Natural killer cell (primary cell): ENCODE measurements at regions not wholly inside any gene's neighbourhood (a gene's known extent, or its start where the extent isn't known, plus 50 kb on each side); places are given as distances from the start of the nearest gene placed in this dataset.

Experiments
- ATAC-seq, 3 donors: fragments of 150-1000 bp in 2 of 3; fragments of 200-7000 bp in 1 of 3; cut with Tn5 transposase; 1 replicate in 1 of 3; 2 replicates in 2 of 3; pipeline ENCODE4 v1.10.0; 2021; ENCODE audit warnings: mild to moderate bottlenecking in 2 of 3, moderate library complexity in 2 of 3
- DNase-seq, 2 donors: peaks; one replicate each; pipeline versions ENCODE4 v3.0.0 to v3.0.0-alpha.2; 2013 to 2021; ENCODE audit warnings: mixed read lengths in 1 of 2
- H3K27ac ChIP-seq: one replicate; pipeline ENCODE4 v1.5.1; 2013; ENCODE audit warnings: mild to moderate bottlenecking, low read length
- H3K27me3 ChIP-seq: one replicate; pipeline ENCODE4 v1.6.1; 2013; ENCODE audit warnings: low read length; ENCODE audit not compliant: control insufficient read depth, insufficient read depth
- H3K36me3 ChIP-seq: one replicate; pipeline ENCODE4 v1.6.1; 2013; ENCODE audit warnings: low read length; ENCODE audit not compliant: control insufficient read depth, insufficient read depth
- H3K4me1 ChIP-seq: one replicate; pipeline ENCODE4 v1.6.1; 2013; ENCODE audit warnings: low read length; ENCODE audit not compliant: control insufficient read depth, insufficient read depth
- H3K4me3 ChIP-seq: one replicate; pipeline ENCODE4 v1.5.1; 2013; ENCODE audit warnings: low read length
- H3K9me3 ChIP-seq: one replicate; pipeline ENCODE4 v1.6.1; 2013; ENCODE audit warnings: low read length; ENCODE audit not compliant: control insufficient read depth, insufficient read depth
- H3K27ac Mint-ChIP-seq, 2 donors: one replicate each; pipeline ENCODE4 v1.8.0; 2022; ENCODE audit warnings: mild to moderate bottlenecking in 2 of 2, mixed read lengths in 2 of 2, moderate library complexity in 1 of 2
- H3K27me3 Mint-ChIP-seq, 2 donors: one replicate each; pipeline ENCODE4 v1.8.0; 2022; ENCODE audit warnings: low read depth in 2 of 2, mixed read lengths in 2 of 2
- H3K36me3 Mint-ChIP-seq: one replicate; pipeline ENCODE4 v1.8.0; 2022; ENCODE audit warnings: mixed read lengths
- H3K4me1 Mint-ChIP-seq, 2 donors: one replicate each; pipeline ENCODE4 v1.8.0; 2022; ENCODE audit warnings: mixed read lengths in 2 of 2
- H3K4me3 Mint-ChIP-seq: one replicate; pipeline ENCODE4 v1.8.0; 2022; ENCODE audit warnings: mild to moderate bottlenecking, moderate library complexity, mixed read lengths
- H3K9me3 Mint-ChIP-seq, 2 donors: one replicate each; pipeline ENCODE4 v1.8.0; 2022; ENCODE audit warnings: mixed read lengths in 2 of 2
- CTCF ChIP-seq: fragments of 200-600 bp; IDR thresholded peaks from one replicate; pipeline ENCODE4 v1.8.0; 2022; ENCODE audit warnings: antibody characterized with exemption
- WGBS: methylation state at CpG from one replicate; pipeline ENCODE4 v1.1.7; 2013; ENCODE audit warnings: missing lambda C conversion rate; ENCODE audit not compliant: insufficient coverage; 5-methylcytosine and 5-hydroxymethylcytosine counted together
- intact Hi-C: fragments of 100-400 bp; cut with micrococcal nuclease; formaldehyde crosslinking; loops from one replicate; pipeline ENCODE4 v1.14.2; 2022

DNA sequence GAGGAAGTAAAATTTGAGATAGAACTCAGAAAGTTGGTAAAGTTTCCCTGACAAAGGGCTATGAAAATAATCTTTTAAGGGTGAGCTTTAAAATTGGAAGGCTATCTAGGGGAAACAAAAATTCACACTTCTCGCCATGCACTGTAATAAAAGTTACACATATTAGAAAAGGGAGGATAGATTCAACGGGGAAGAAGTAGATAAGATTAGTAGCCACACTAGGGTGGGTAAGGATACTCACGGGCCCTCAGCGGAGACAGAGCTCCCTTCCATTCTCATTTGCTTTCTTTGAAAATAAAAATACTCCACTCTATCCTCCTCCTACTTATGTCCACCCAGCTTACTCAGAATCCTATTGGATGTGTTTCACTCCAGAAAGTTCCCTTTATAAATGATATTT is 691.3 kb upstream of the NR2F2 start:
- no peaks in the 10 kb centered on the region for H3K9me3 ChIP-seq
- no peaks in the 10 kb centered on the region for H3K36me3 ChIP-seq
- intact Hi-C loops = no loop called here
- Mint-ChIP-seq H3K4me3 (no peak overlapping the region), H3K27me3 (peaks cover 22 to 33% of the 10 kb centered on the region in 2 donors), H3K27ac (no peak overlapping the region), H3K36me3 (no peaks in the 10 kb centered on the region), H3K4me1 (no peaks in the 10 kb centered on the region), H3K9me3 (no peaks in the 10 kb centered on the region)
- WGBS = 94% methylated on average over 2 of the region's 4 CpGs
- no peaks in the 10 kb centered on the region for H3K4me1 ChIP-seq
- TF ChIP-seq CTCF = no peak
- H3K27me3 ChIP-seq = no peaks in the 10 kb centered on the region
- ATAC-seq = no peak
- DNase-seq = no peak
- no peak overlapping the region for H3K4me3 ChIP-seq
- H3K27ac ChIP-seq = no peak overlapping the region

DNA sequence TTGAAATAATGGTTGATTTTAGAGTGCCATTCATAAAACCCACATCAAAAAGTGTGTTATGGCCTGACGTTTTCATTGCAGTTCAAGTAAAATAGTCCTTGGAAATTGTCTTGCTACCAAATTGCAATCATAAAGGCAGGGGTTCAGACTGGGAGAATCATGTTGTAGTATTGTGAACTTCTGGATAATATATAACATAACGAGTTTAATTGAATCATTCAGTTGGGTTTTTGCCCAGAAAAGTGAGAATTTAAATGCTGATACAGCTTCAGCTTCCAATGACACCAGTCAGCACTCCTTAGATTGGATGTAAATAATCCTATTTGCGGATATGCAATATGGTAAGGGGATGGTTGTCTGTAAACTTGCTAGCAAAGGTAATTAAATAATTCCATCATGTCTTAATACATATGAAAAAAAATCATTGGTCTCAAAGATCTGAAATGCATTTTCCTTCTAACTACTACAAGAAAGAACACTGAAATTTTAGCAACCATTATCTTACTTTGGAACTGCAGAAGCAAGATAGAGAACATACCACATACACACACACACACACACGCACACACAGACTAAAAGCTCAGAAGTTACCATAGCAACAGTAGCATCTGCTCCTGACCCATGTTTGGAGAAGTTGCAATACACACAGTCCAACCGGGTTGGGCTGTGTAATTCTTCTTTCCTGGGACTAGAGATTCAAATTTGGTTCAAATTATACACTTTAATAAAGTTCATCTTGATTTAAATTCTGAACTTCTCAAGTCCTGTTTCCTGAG is 686.2 kb upstream of the NR2F2 start:
- no peak overlapping the region for H3K27ac Mint-ChIP-seq
- H3K36me3 ChIP-seq = no peaks in the 10 kb centered on the region
- ATAC-seq (no peak), DNase-seq (no peak)
- peaks cover 27 to 29% of the 10 kb centered on the region in 2 donors for H3K27me3 Mint-ChIP-seq
- no peaks in the 10 kb centered on the region for H3K9me3 ChIP-seq
- TF ChIP-seq CTCF = no peak
- H3K27ac ChIP-seq = no peak overlapping the region
- no peaks in the 10 kb centered on the region for H3K36me3 Mint-ChIP-seq
- no peaks in the 10 kb centered on the region for H3K27me3 ChIP-seq
- 77% methylated on average over 4 of the region's 5 CpGs for WGBS
- no peaks in the 10 kb centered on the region for H3K4me1 Mint-ChIP-seq
- H3K4me3 Mint-ChIP-seq = no peak overlapping the region
- no peak overlapping the region for H3K4me3 ChIP-seq
- no peaks in the 10 kb centered on the region for H3K4me1 ChIP-seq
- no peaks in the 10 kb centered on the region for H3K9me3 Mint-ChIP-seq
- intact Hi-C loops = no loop called here

DNA sequence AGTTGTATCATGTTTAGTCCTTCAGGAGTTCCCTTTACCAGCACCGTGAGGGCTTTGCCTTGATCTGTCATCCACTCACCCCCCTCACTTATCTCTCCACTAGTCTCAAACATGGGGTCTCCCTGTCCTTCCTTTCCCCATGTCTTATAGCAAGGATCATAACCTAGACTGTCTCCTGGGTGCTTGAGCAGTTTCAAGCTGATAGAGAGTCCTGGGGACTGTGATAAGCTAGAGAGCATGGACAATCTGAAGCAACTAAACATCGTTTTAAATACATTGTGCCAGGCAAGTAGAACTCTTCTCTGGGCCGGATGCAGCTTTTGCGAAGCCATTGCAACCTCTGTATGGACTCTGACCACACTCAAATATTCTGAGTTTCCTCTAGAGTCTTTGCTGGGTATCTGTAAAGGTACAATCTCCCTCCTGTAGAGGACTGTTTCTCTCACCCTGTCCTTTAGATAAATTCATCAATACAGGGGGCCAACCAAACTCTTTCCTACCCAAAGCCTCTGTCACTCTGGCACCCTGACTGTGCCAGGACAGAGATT is 684.6 kb upstream of the NR2F2 start:
- Mint-ChIP-seq H3K27ac (no peak overlapping the region), H3K4me3 (no peak overlapping the region), H3K36me3 (no peaks in the 10 kb centered on the region), H3K4me1 (no peaks in the 10 kb centered on the region), H3K27me3 (peaks cover 19 to 23% of the 10 kb centered on the region in 2 donors), H3K9me3 (no peaks in the 10 kb centered on the region)
- H3K9me3 ChIP-seq = no peaks in the 10 kb centered on the region
- 82% methylated on average over 4 of the region's 4 CpGs for WGBS
- TF ChIP-seq CTCF = no peak
- no peak for ATAC-seq
- intact Hi-C loops = no loop called here
- DNase-seq = no peak
- no peak overlapping the region for H3K27ac ChIP-seq
- H3K4me3 ChIP-seq = no peak overlapping the region
- no peaks in the 10 kb centered on the region for H3K36me3 ChIP-seq
- H3K27me3 ChIP-seq = no peaks in the 10 kb centered on the region
- H3K4me1 ChIP-seq = no peaks in the 10 kb centered on the region
